Sigmoid colon (tissue), 6 donors: ENCODE measurements at regions not wholly inside any gene's neighbourhood (a gene's known extent, or its start where the extent isn't known, plus 50 kb on each side); places are given as distances from the start of the nearest gene placed in this dataset.
A peak's percentile ranks its signal among the peaks of the same experiment; 100 is the strongest.

Experiments used
- DNase-seq: peaks from one replicate; pipeline ENCODE4 v3.0.0-alpha.2; 2019
- H3K27ac ChIP-seq, 4 donors: fragments of 200-600 bp; sonication (generic); one replicate each; pipeline ENCODE4 v1.5.1; 2016 to 2019; ENCODE audit warnings: mild to moderate bottlenecking in 1 of 4
- H3K27me3 ChIP-seq, 3 donors: fragments of 200-600 bp; sonication (generic); one replicate each; pipeline ENCODE4 v1.5.1; 2019; ENCODE audit warnings: mild to moderate bottlenecking in 1 of 3
- H3K36me3 ChIP-seq, 4 donors: fragments of 200-600 bp; sonication (generic); one replicate each; pipeline ENCODE4 v1.5.1; 2016 to 2019
- H3K4me1 ChIP-seq, 4 donors: fragments of 200-600 bp; sonication (generic); one replicate each; pipeline ENCODE4 v1.5.1; 2017 to 2019
- H3K4me3 ChIP-seq, 4 donors: fragments of 200-600 bp; sonication (generic); one replicate each; pipeline ENCODE4 v1.5.1; 2017 to 2019; ENCODE audit warnings: mild to moderate bottlenecking in 2 of 4, moderate library complexity in 1 of 4
- H3K9me3 ChIP-seq, 4 donors: fragments of 200-600 bp in 3 of 4; sonication (generic) in 3 of 4; one replicate each; pipeline versions ENCODE4 v1.5.1 to v1.6.1; 2013 to 2019
- EP300 ChIP-seq, 4 donors: sonication (generic); formaldehyde crosslinking; IDR thresholded peaks; one replicate each; pipeline ENCODE4 v1.6.1; 2017; ENCODE audit warnings: antibody characterized with exemption in 4 of 4
- POLR2A ChIP-seq, 2 donors: fragments of 450-650 bp; IDR thresholded peaks; one replicate each; pipeline ENCODE4 v1.6.1; 2016; ENCODE audit warnings: antibody characterized with exemption in 2 of 2, mild to moderate bottlenecking in 2 of 2, moderate library complexity in 2 of 2
- POLR2AphosphoS5 ChIP-seq, 4 donors: sonication (generic); formaldehyde crosslinking; IDR thresholded peaks; one replicate each; pipeline ENCODE4 v1.6.1; 2017; ENCODE audit warnings: antibody characterized with exemption in 4 of 4
- WGBS, 2 donors: extraction: QIAGEN DNeasy Blood & Tissue Kit; methylation state at CpG; one replicate each; pipeline ENCODE4 v1.1.7; 2013; 5-methylcytosine and 5-hydroxymethylcytosine counted together
- intact Hi-C: fragments of 100-400 bp; cut with DNase I; formaldehyde crosslinking; loops from one replicate; pipeline ENCODE4 v1.15.1; 2023
- TF ChIP-seq, protein P1 (sequence below), 4 experiments: fragments of 450-650 bp in 3 of 4; fragments of 200-600 bp in 1 of 4; IDR thresholded peaks; one replicate each; pipeline ENCODE4 v1.5.1; 2016 to 2019; ENCODE audit warnings: antibody characterized with exemption in 4 of 4, mild to moderate bottlenecking in 3 of 4, moderate library complexity in 2 of 4
- donor health status: healthy with polysubstance abuse.
- donor health status: healthy.

DNA sequence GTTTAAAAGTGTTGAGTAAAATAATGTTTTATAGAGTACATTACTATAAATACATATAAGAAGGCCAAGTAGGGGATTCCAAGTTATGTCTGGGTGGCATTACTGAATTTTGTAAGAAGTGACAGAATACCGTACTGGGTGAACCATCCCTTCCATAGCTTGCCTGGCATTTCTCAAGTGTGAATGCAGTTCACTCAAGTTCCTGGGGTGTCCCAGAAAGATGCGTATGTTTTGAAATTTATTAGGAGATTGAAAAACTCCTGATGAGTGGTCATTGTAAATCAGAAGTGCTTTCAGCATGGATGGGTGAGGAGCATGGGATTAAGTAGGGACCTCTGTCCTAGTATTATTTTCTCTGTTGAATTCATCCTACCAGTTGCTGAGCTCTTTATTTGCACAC is 103.2 kb downstream of the VAPA start:
- no peaks in the 10 kb centered on the region for H3K36me3 ChIP-seq
- no peak for DNase-seq
- H3K27me3 ChIP-seq = no peaks in the 10 kb centered on the region
- TF ChIP-seq POLR2A (IDR thresholded peaks at IDR 0.05) (no peak), POLR2AphosphoS5 (IDR thresholded peaks at IDR 0.05) (peak in 3 of 4 donors; percentile 5 to 58 (median 57)), EP300 (IDR thresholded peaks at IDR 0.05) (peak in 1 of 4 donors; percentile 6)
- TF ChIP-seq, protein P1, sequence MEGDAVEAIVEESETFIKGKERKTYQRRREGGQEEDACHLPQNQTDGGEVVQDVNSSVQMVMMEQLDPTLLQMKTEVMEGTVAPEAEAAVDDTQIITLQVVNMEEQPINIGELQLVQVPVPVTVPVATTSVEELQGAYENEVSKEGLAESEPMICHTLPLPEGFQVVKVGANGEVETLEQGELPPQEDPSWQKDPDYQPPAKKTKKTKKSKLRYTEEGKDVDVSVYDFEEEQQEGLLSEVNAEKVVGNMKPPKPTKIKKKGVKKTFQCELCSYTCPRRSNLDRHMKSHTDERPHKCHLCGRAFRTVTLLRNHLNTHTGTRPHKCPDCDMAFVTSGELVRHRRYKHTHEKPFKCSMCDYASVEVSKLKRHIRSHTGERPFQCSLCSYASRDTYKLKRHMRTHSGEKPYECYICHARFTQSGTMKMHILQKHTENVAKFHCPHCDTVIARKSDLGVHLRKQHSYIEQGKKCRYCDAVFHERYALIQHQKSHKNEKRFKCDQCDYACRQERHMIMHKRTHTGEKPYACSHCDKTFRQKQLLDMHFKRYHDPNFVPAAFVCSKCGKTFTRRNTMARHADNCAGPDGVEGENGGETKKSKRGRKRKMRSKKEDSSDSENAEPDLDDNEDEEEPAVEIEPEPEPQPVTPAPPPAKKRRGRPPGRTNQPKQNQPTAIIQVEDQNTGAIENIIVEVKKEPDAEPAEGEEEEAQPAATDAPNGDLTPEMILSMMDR (IDR thresholded peaks at IDR 0.05) = no peak
- H3K4me1 ChIP-seq = peaks cover 0 to 37% (median 32%) of the 10 kb centered on the region in 4 donors
- intact Hi-C loops = no loop called here
- peak overlapping the region in 3 of 4 donors; percentile 63 to 75 (median 74) for H3K27ac ChIP-seq
- no peak overlapping the region for H3K4me3 ChIP-seq
- no peaks in the 10 kb centered on the region for H3K9me3 ChIP-seq
- 95% methylated on average over 2 of the region's 2 CpGs for WGBS, 2 donors

DNA sequence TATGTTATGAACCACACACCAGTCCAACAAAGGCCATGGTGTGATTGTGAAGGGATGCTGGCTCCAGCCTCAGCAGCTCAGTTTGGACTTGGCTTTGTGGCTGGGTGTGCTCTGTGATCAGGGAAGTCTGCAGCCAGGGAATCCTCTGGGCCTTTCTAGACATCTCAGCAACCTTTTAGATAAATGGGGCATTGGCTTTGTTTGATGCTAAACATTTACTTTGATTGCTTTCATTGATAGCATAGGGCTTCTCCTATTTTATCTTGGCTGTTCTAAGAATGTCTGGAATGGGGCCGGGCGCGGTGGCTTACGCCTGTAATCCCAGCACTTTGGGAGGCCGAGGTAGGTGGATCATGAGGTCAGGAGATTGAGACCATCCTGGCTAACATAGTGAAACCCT is 104.5 kb downstream of the VAPA start:
- intact Hi-C loops = no loop called here
- DNase-seq = no peak
- WGBS, 2 donors = 88 to 95% methylated on average over 5 of the region's 5 CpGs

DNA sequence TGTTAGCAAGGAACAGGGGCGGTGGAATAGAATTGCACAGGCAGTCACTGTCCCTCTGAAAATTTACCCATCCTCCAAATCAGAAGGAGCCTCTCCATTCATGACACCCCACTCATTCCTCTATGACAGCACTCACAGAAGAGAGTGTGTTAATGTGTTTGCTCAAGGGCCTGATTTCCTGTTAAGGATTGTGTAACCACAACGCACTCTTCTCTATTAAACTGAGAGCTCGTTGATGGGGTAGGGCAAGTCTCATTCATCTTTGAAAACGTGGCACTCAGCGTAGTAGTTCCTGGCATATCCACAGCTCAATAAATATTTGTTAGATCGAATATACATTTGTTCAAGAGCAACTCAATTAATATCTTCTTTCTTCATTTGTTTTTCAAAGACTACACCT is 106.4 kb downstream of the VAPA start:
- intact Hi-C loops = no loop called here
- 28 to 42% methylated on average over 6 of the region's 6 CpGs for WGBS, 2 donors

More for the DNA sequence above, 104.5 kb downstream of the VAPA start:
- Histone ChIP-seq H3K9me3 (no peaks in the 10 kb centered on the region), H3K27me3 (no peaks in the 10 kb centered on the region), H3K4me3 (no peak overlapping the region), H3K27ac (peak overlapping the region in 1 of 4 donors; percentile 74), H3K36me3 (no peaks in the 10 kb centered on the region), H3K4me1 (peaks cover 0 to 33% (median 30%) of the 10 kb centered on the region in 4 donors)
- TF ChIP-seq, protein P1 (IDR thresholded peaks at IDR 0.05) = no peak
- TF ChIP-seq POLR2A (IDR thresholded peaks at IDR 0.05) (no peak), EP300 (IDR thresholded peaks at IDR 0.05) (no peak), POLR2AphosphoS5 (IDR thresholded peaks at IDR 0.05) (no peak)

DNA sequence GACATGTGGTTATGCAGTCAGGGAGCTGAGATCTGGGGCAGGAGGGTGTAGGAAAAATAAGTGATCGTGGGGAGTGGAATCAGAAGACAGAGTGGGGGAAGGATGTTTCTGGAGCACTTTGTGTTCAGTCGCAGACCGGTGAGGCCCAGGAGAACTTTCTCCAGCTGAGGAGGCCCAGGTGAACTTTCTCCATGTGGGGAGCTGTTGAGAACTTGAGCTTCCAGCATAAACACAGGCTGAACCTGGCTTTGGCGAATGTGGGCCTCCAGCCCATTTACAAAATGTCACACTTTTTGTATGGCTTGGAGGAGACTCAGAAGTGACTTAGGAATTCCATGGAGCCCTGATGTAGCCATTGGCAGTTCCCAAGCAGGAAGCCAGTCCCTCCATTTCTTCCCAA is 108.5 kb downstream of the VAPA start:
- no peak for TF ChIP-seq POLR2AphosphoS5 (IDR thresholded peaks at IDR 0.05)
- TF ChIP-seq EP300 (IDR thresholded peaks at IDR 0.05) = no peak
- TF ChIP-seq, protein P1 (IDR thresholded peaks at IDR 0.05) = no peak
- no peak for TF ChIP-seq POLR2A (IDR thresholded peaks at IDR 0.05)
- DNase-seq = no peak
- no peaks in the 10 kb centered on the region for H3K27me3 ChIP-seq
- 91 to 93% methylated on average over 4 of the region's 4 CpGs for WGBS, 2 donors
- H3K9me3 ChIP-seq = no peaks in the 10 kb centered on the region
- no peak overlapping the region for H3K4me3 ChIP-seq
- no peaks in the 10 kb centered on the region for H3K36me3 ChIP-seq
- H3K4me1 ChIP-seq = peaks cover 0 to 7% (median 3%) of the 10 kb centered on the region in 4 donors
- intact Hi-C loops = no loop called here
- no peak overlapping the region for H3K27ac ChIP-seq

More for the DNA sequence above, 106.4 kb downstream of the VAPA start:
- no peaks in the 10 kb centered on the region for H3K9me3 ChIP-seq
- DNase-seq = no peak
- H3K36me3 ChIP-seq = no peaks in the 10 kb centered on the region
- no peaks in the 10 kb centered on the region for H3K27me3 ChIP-seq
- TF ChIP-seq, protein P1 (IDR thresholded peaks at IDR 0.05) = no peak
- no peak for TF ChIP-seq POLR2AphosphoS5 (IDR thresholded peaks at IDR 0.05)
- TF ChIP-seq POLR2A (IDR thresholded peaks at IDR 0.05) = no peak
- no peak for TF ChIP-seq EP300 (IDR thresholded peaks at IDR 0.05)
- no peak overlapping the region for H3K4me3 ChIP-seq
- no peak overlapping the region for H3K27ac ChIP-seq
- H3K4me1 ChIP-seq = peaks cover 0 to 29% (median 25%) of the 10 kb centered on the region in 4 donors
